Stimulated activated effector memory CD8-positive, alpha-beta T cell treated with anti-CD3 and anti-CD28 coated beads, Interleukin-12 subunit alpha, Interleukin-12 subunit beta, amount 100 ng/mL, for 72 hours (primary cell): ENCODE measurements at regions not wholly inside any gene's neighbourhood (a gene's known extent, or its start where the extent isn't known, plus 50 kb on each side); places are given as distances from the start of the nearest gene placed in this dataset.
"Not testable (repeated sequence)": the region's sequence is repeated elsewhere in the genome, so short reads cannot be mapped to it uniquely, and the experiment has no call there.

ENCODE experiments used
- ATAC-seq: fragments of 150-1000 bp; cut with Tn5 transposase; 2 replicates; pipeline ENCODE4 v1.10.0; 2021
- DNase-seq, 2 donors: peaks; one replicate each; pipeline ENCODE4 v3.0.0; 2021 to 2022; ENCODE audit warnings: low spot score in 2 of 2
- H3K27ac Mint-ChIP-seq: one replicate; pipeline ENCODE4 v1.8.0; 2022; ENCODE audit warnings: mild to moderate bottlenecking, mixed read lengths
- H3K36me3 Mint-ChIP-seq: one replicate; pipeline ENCODE4 v1.8.0; 2022; ENCODE audit warnings: mild to moderate bottlenecking, mixed read lengths
- H3K4me1 Mint-ChIP-seq: one replicate; pipeline ENCODE4 v1.8.0; 2022; ENCODE audit warnings: mixed read lengths
- H3K4me3 Mint-ChIP-seq: one replicate; pipeline ENCODE4 v1.8.0; 2022; ENCODE audit warnings: mild to moderate bottlenecking, mixed read lengths
- H3K9me3 Mint-ChIP-seq: one replicate; pipeline ENCODE4 v1.8.0; 2022; ENCODE audit warnings: mixed read lengths

DNA sequence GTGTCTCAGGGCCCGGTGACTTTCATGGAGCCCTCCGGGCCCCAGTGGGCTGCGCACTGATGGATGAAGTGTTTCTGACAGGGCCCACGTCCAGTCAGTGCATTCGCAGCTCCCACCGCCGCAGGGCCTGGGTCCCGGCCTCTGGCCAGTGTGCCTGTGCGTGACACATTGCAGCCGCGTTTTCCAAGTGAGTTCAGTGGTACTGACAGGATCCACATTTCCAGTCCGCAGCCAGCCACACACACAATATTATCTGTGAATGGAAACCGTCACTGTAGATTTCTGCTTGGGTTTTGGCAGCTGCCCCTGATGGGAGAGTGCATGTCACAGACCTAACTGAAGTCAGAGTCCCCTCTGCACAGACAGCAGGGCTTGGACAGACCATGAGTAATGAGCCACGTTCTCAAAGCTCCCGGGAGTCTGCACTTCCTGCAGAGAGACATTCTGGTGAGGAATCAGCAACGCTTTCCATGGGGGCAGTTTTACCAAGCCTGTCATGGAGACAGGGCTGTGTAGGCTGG lies 171.4 kb downstream of the MYLK4 start:
- Mint-ChIP-seq H3K36me3 (no peaks in the 10 kb centered on the region), H3K4me3 (no peak overlapping the region), H3K4me1 (no peaks in the 10 kb centered on the region), H3K27ac (no peak overlapping the region), H3K9me3 (peaks cover 8% of the 10 kb centered on the region)
- ATAC-seq (no peak), DNase-seq (no peak)

DNA sequence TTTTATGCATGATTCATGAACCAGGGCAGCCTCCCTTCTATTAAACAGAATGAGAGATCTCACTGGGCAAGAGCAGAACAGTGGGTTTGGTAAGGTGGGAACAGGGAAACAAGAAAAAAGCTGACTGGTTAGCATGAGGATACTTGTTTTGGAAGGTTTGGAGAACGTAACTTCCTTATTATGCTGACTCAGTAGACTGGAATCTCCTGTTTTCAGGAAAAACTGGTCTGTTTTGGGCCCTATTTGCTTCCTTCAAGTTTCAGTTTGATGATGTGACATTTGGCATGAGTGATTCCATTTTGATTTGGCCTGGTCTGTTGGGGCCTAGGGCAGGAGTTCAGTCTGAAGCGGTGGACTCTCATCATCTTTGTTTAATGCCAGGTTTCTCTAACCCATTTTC lies 172.0 kb downstream of the MYLK4 start:
- H3K4me3 Mint-ChIP-seq = no peak overlapping the region
- H3K36me3 Mint-ChIP-seq = no peaks in the 10 kb centered on the region
- DNase-seq = no peak
- H3K27ac Mint-ChIP-seq = no peak overlapping the region
- no peaks in the 10 kb centered on the region for H3K4me1 Mint-ChIP-seq
- peaks cover 10% of the 10 kb centered on the region for H3K9me3 Mint-ChIP-seq
- ATAC-seq = no peak

- Mint-ChIP-seq H3K4me1 (no peaks in the 10 kb centered on the region), H3K27ac (no peak overlapping the region), H3K4me3 (no peak overlapping the region), H3K36me3 (no peaks in the 10 kb centered on the region), H3K9me3 (peaks cover 10% of the 10 kb centered on the region)
- DNase-seq = no peak
- no peak for ATAC-seq
These were observed 174.2 kb downstream of the MYLK4 start for GRCh38 chr6:2576499-2576898.

DNA sequence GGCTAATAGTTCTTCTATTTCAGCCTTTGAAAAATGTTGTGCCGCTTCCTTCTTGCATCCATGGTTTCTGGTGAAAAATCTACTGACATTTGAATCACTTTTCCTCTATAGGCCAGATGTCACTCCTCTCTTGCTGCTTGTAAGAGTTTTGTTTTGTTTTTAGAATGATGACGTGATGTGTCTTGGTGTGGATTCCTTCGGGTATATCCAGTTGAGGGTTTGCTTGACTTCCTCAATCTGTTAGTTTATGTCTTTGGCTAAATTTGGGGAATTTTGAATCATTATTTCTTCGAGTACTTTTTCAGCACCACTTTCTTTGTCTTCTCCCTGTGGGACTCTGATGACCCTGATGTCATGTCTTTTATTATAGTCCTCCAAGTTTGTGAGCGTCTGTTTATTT lies 175.5 kb downstream of the MYLK4 start:
- DNase-seq (no peak), ATAC-seq (no peak)
- H3K4me3 Mint-ChIP-seq = no peak overlapping the region
- no peaks in the 10 kb centered on the region for H3K36me3 Mint-ChIP-seq
- peaks cover 10% of the 10 kb centered on the region for H3K9me3 Mint-ChIP-seq
- no peaks in the 10 kb centered on the region for H3K4me1 Mint-ChIP-seq
- H3K27ac Mint-ChIP-seq = no peak overlapping the region

GRCh38 chr6:2569420-2569819 lies 181.3 kb downstream of the MYLK4 start:
- H3K36me3 Mint-ChIP-seq = not testable (repeated sequence)

GRCh38 chr6:2566048-2566447 lies 184.7 kb downstream of the MYLK4 start:
- ATAC-seq (no peak), DNase-seq (no peak)
- Mint-ChIP-seq H3K4me1 (peaks cover 10% of the 10 kb centered on the region), H3K27ac (no peak overlapping the region), H3K9me3 (no peaks in the 10 kb centered on the region), H3K36me3 (no peaks in the 10 kb centered on the region), H3K4me3 (no peak overlapping the region)

More at GRCh38 chr6:2569420-2569819, 181.3 kb downstream of the MYLK4 start:
- H3K27ac Mint-ChIP-seq, H3K4me3 Mint-ChIP-seq, H3K4me1 Mint-ChIP-seq, DNase-seq, H3K9me3 Mint-ChIP-seq, ATAC-seq: not testable (repeated sequence)

GRCh38 chr6:2565499-2565898 lies 185.2 kb downstream of the MYLK4 start:
- H3K4me1 Mint-ChIP-seq = peaks cover 10% of the 10 kb centered on the region

GRCh38 chr6:2563635-2564034 lies 187.1 kb downstream of the MYLK4 start:
- H3K4me1 Mint-ChIP-seq = peaks cover 10% of the 10 kb centered on the region
- no peak overlapping the region for H3K27ac Mint-ChIP-seq
- peak; percentile 97 for ATAC-seq
- DNase-seq = no peak
- no peaks in the 10 kb centered on the region for H3K9me3 Mint-ChIP-seq
- H3K4me3 Mint-ChIP-seq = no peak overlapping the region
- no peaks in the 10 kb centered on the region for H3K36me3 Mint-ChIP-seq

More at GRCh38 chr6:2565499-2565898, 185.2 kb downstream of the MYLK4 start:
- DNase-seq (no peak), ATAC-seq (no peak)
- H3K27ac Mint-ChIP-seq = no peak overlapping the region
- H3K9me3 Mint-ChIP-seq = no peaks in the 10 kb centered on the region
- H3K36me3 Mint-ChIP-seq = no peaks in the 10 kb centered on the region
- H3K4me3 Mint-ChIP-seq = no peak overlapping the region

GRCh38 chr6:2562721-2563451 lies 187.8 kb downstream of the MYLK4 start:
- Mint-ChIP-seq H3K9me3 (no peaks in the 10 kb centered on the region), H3K4me3 (no peak overlapping the region), H3K27ac (no peak overlapping the region), H3K36me3 (no peaks in the 10 kb centered on the region), H3K4me1 (peaks cover 10% of the 10 kb centered on the region)
- DNase-seq (no peak), ATAC-seq (no peak)

- Mint-ChIP-seq H3K9me3 (no peaks in the 10 kb centered on the region), H3K36me3 (no peaks in the 10 kb centered on the region), H3K4me3 (no peak overlapping the region), H3K27ac (no peak overlapping the region), H3K4me1 (peaks cover 10% of the 10 kb centered on the region)
- no peak for ATAC-seq
- peak in 1 of 2 donors; percentile 28 for DNase-seq
These were observed 189.6 kb downstream of the MYLK4 start for GRCh38 chr6:2560917-2561698.

DNA sequence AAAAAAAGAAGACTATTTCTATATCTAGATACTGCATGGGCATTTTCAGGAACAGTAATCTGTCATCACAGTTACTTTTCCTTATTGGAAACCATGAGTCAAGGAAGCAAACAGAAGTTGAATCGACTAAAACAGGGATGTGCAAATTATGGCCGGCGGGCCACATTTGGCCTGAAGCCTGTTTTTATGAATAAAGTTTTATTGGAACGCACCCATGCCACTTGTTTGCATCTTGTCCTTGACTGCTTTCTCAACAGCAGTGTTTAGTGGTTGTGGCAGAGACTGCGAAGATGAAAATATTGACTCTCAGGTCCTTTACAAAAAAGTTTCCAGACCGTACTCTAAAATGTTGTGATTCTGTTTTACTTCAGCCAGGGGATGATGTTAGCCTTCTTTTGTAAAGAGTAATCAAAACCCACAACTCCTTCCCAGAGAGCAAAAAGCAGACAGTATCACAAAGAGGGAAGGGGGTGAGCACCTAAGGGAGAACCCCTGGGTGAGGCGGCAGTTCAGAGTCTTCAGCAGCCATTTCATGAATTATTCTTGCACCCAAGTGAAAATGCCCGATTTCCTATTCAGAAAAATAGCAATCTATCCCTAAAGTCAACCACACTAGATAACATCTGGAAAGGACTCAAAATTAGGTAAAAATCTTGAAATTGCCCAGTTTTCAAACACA lies 190.4 kb downstream of the MYLK4 start:
- Mint-ChIP-seq H3K9me3 (no peaks in the 10 kb centered on the region), H3K36me3 (no peaks in the 10 kb centered on the region), H3K27ac (no peak overlapping the region), H3K4me3 (no peak overlapping the region), H3K4me1 (peaks cover 10% of the 10 kb centered on the region)
- ATAC-seq (no peak), DNase-seq (no peak)

GRCh38 chr6:2558861-2559801 lies 191.6 kb downstream of the MYLK4 start:
- H3K27ac Mint-ChIP-seq = no peak overlapping the region
- no peaks in the 10 kb centered on the region for H3K36me3 Mint-ChIP-seq
- DNase-seq = peak in 1 of 2 donors; percentile 30
- ATAC-seq = no peak
- H3K9me3 Mint-ChIP-seq = no peaks in the 10 kb centered on the region
- H3K4me3 Mint-ChIP-seq = no peak overlapping the region
- peaks cover 9% of the 10 kb centered on the region for H3K4me1 Mint-ChIP-seq

- H3K4me3 Mint-ChIP-seq = no peak overlapping the region
- no peaks in the 10 kb centered on the region for H3K36me3 Mint-ChIP-seq
- H3K4me1 Mint-ChIP-seq = no peaks in the 10 kb centered on the region
- ATAC-seq (no peak), DNase-seq (peak in 1 of 2 donors; percentile 23)
- H3K9me3 Mint-ChIP-seq = no peaks in the 10 kb centered on the region
- no peak overlapping the region for H3K27ac Mint-ChIP-seq
These were observed 192.5 kb downstream of the MYLK4 start for GRCh38 chr6:2558098-2558680.

DNA sequence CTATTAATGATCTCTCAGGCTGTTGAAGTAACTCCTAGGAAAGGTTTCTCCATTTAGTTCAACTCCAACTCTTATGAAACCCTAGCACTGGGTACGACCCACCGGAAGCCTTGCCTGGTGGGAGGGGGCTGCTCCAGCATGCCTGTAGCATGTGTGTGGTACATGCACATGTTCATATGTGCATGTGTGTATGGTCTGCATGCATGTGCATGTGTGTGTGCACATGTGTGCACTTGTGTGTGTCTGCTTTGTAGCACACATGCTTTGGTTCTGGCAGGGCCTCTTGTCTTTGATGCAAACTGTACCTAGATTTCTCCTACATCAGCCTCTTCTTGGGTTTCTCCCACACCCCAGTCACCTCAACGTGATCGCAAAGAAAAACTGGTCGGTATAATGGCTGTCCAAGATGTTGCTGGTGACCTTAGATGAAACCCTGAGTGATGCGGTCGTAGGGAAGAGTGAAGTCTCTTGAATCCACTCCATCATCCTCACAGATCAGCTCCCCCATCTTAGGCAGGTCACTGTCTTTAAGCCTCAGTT lies 193.5 kb downstream of the MYLK4 start:
- ATAC-seq (no peak), DNase-seq (no peak)
- Mint-ChIP-seq H3K36me3 (no peaks in the 10 kb centered on the region), H3K4me3 (no peak overlapping the region), H3K4me1 (no peaks in the 10 kb centered on the region), H3K27ac (no peak overlapping the region), H3K9me3 (no peaks in the 10 kb centered on the region)
